ENCODE measurements at regions not wholly inside any gene's neighbourhood (a gene's known extent, or its start where the extent isn't known, plus 50 kb on each side); places are given as distances from the start of the nearest gene placed in this dataset.

- TF ChIP-seq JUN (IDR thresholded peaks at IDR 0.05; ENCODE audit: borderline replicate concordance, insufficient read depth, insufficient read length, low read depth) = no peak
- TF ChIP-seq, protein P1, sequence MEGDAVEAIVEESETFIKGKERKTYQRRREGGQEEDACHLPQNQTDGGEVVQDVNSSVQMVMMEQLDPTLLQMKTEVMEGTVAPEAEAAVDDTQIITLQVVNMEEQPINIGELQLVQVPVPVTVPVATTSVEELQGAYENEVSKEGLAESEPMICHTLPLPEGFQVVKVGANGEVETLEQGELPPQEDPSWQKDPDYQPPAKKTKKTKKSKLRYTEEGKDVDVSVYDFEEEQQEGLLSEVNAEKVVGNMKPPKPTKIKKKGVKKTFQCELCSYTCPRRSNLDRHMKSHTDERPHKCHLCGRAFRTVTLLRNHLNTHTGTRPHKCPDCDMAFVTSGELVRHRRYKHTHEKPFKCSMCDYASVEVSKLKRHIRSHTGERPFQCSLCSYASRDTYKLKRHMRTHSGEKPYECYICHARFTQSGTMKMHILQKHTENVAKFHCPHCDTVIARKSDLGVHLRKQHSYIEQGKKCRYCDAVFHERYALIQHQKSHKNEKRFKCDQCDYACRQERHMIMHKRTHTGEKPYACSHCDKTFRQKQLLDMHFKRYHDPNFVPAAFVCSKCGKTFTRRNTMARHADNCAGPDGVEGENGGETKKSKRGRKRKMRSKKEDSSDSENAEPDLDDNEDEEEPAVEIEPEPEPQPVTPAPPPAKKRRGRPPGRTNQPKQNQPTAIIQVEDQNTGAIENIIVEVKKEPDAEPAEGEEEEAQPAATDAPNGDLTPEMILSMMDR (IDR thresholded peaks at IDR 0.05; ENCODE audit: extremely low read depth in 1 of 2, insufficient read depth in 1 of 2, low read depth in 1 of 2, low read length in 2 of 2) = no peak
- no peak for TF ChIP-seq EZH2 (IDR thresholded peaks at IDR 0.05; ENCODE audit: borderline replicate concordance, low read depth, low read length, severe bottlenecking)
- TF ChIP-seq FOS (IDR thresholded peaks at IDR 0.05; ENCODE audit: borderline replicate concordance, insufficient read depth, low read length) = no peak
- no peak for TF ChIP-seq POLR2A (IDR thresholded peaks at IDR 0.05; ENCODE audit: low read depth, low read length)
- TF ChIP-seq POLR2AphosphoS5 (IDR thresholded peaks at IDR 0.05; ENCODE audit: insufficient read depth, low read depth, low read length) = no peak
- TF ChIP-seq, protein P2, sequence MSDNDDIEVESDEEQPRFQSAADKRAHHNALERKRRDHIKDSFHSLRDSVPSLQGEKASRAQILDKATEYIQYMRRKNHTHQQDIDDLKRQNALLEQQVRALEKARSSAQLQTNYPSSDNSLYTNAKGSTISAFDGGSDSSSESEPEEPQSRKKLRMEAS (IDR thresholded peaks at IDR 0.05; ENCODE audit: insufficient read depth, insufficient read length) = no peak
- TF ChIP-seq MYC (IDR thresholded peaks at IDR 0.05; ENCODE audit: low read depth, low read length) = no peak
These were observed 84.0 kb downstream of the ELAPOR2 start for GRCh38 chr7:86975449-86975848.

Measured in endothelial cell of umbilical vein (primary cell).